ENCODE measurements at regions not wholly inside any gene's neighbourhood (a gene's known extent, or its start where the extent isn't known, plus 50 kb on each side); places are given as distances from the start of the nearest gene placed in this dataset.

DNA sequence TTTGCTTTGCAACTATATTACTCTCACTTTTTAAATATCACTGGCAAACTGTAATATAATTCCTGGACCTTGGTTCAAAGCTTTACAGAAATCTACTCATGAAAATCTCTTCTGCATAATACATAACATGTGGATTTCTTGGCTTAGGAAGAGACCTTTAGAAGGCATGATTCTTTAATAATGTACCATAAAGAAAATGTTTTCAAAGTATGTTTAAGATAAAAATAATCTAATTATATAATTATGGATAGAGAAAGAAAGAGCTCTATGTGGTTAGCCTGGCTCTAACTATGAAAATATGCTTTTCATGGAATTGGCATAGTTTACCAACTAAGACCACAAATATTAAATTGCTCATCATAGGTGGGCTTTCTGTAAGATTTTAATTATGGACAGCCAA is 817.8 kb downstream of the TLE1 start:
- dilution Hi-C loops (cut with MboI; ENCODE audit: extremely low pct_ligation_motif_present, low sequenced_read_pairs) = no loop called here
- no peak for TF ChIP-seq EZH2 (IDR thresholded peaks at IDR 0.05; ENCODE audit: low read length)
- TF ChIP-seq, protein P1, sequence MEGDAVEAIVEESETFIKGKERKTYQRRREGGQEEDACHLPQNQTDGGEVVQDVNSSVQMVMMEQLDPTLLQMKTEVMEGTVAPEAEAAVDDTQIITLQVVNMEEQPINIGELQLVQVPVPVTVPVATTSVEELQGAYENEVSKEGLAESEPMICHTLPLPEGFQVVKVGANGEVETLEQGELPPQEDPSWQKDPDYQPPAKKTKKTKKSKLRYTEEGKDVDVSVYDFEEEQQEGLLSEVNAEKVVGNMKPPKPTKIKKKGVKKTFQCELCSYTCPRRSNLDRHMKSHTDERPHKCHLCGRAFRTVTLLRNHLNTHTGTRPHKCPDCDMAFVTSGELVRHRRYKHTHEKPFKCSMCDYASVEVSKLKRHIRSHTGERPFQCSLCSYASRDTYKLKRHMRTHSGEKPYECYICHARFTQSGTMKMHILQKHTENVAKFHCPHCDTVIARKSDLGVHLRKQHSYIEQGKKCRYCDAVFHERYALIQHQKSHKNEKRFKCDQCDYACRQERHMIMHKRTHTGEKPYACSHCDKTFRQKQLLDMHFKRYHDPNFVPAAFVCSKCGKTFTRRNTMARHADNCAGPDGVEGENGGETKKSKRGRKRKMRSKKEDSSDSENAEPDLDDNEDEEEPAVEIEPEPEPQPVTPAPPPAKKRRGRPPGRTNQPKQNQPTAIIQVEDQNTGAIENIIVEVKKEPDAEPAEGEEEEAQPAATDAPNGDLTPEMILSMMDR (optimal IDR thresholded peaks at IDR 0.05 in 1 of 3, IDR thresholded peaks at IDR 0.05 in 1 of 3, conservative IDR thresholded peaks at IDR 0.05 in 1 of 3; ENCODE audit: extremely low read depth in 1 of 3, insufficient read depth in 2 of 3, low read length in 3 of 3) = no peak
- no peak overlapping the region for H2AFZ ChIP-seq (ENCODE audit: control insufficient read depth, low read length)
- DNase-seq (ENCODE audit: low read depth, low spot score) (no peak), FAIRE-seq (no peak)
- no peaks in the 10 kb centered on the region for H3K36me3 ChIP-seq (ENCODE audit: control insufficient read depth in 2 of 2, extremely low read depth in 1 of 2, insufficient read depth in 2 of 2, low read length in 2 of 2)
- no peak overlapping the region for H3K9ac ChIP-seq (ENCODE audit: control insufficient read depth, extremely low read depth, insufficient read depth, low read length)
- H3K4me3 ChIP-seq (ENCODE audit: control insufficient read depth in 2 of 3, extremely low read depth in 1 of 3, insufficient read depth in 2 of 3, low read depth in 1 of 3, low read length in 3 of 3) = no peak overlapping the region
- H3K27me3 ChIP-seq (ENCODE audit: control insufficient read depth, extremely low read depth, insufficient read depth, low read length) = no peaks in the 10 kb centered on the region
- H3K4me2 ChIP-seq (ENCODE audit: control insufficient read depth, extremely low read depth, insufficient read depth, low read depth, low read length) = no peak overlapping the region
- H3K9me1 ChIP-seq (ENCODE audit: control insufficient read depth, extremely low read depth, insufficient read depth, low read length) = no peaks in the 10 kb centered on the region
- peaks cover 3% of the 10 kb centered on the region for H3K9me3 ChIP-seq (ENCODE audit: control insufficient read depth, low read depth, low read length)
- H3K4me1 ChIP-seq (ENCODE audit: control insufficient read depth, extremely low read depth, insufficient read depth, low read length) = peaks cover 28% of the 10 kb centered on the region
- no peak overlapping the region for H3K27ac ChIP-seq (ENCODE audit: control insufficient read depth, insufficient read depth, low read length)
- no peaks in the 10 kb centered on the region for H4K20me1 ChIP-seq (ENCODE audit: control insufficient read depth, extremely low read depth, insufficient read depth, low read length)
- no peaks in the 10 kb centered on the region for H3K79me2 ChIP-seq (ENCODE audit: control insufficient read depth, insufficient read depth, low read length)

- H3K27me3 ChIP-seq (ENCODE audit: control insufficient read depth, extremely low read depth, insufficient read depth, low read length) = no peaks in the 10 kb centered on the region
- FAIRE-seq (peak; percentile 20), DNase-seq (ENCODE audit: low read depth, low spot score) (peak; percentile 32)
- H3K9me3 ChIP-seq (ENCODE audit: control insufficient read depth, low read depth, low read length) = peaks cover 3% of the 10 kb centered on the region
- H3K4me3 ChIP-seq (ENCODE audit: control insufficient read depth in 2 of 3, extremely low read depth in 1 of 3, insufficient read depth in 2 of 3, low read depth in 1 of 3, low read length in 3 of 3) = no peak overlapping the region
- H3K9me1 ChIP-seq (ENCODE audit: control insufficient read depth, extremely low read depth, insufficient read depth, low read length) = no peaks in the 10 kb centered on the region
- no peak overlapping the region for H3K9ac ChIP-seq (ENCODE audit: control insufficient read depth, extremely low read depth, insufficient read depth, low read length)
- no peaks in the 10 kb centered on the region for H4K20me1 ChIP-seq (ENCODE audit: control insufficient read depth, extremely low read depth, insufficient read depth, low read length)
- H3K4me2 ChIP-seq (ENCODE audit: control insufficient read depth, extremely low read depth, insufficient read depth, low read depth, low read length) = peak overlapping the region; percentile 16
- no peaks in the 10 kb centered on the region for H3K79me2 ChIP-seq (ENCODE audit: control insufficient read depth, insufficient read depth, low read length)
- dilution Hi-C loops (cut with MboI; ENCODE audit: extremely low pct_ligation_motif_present, low sequenced_read_pairs) = no loop called here
- no peaks in the 10 kb centered on the region for H3K36me3 ChIP-seq (ENCODE audit: control insufficient read depth in 2 of 2, extremely low read depth in 1 of 2, insufficient read depth in 2 of 2, low read length in 2 of 2)
- no peak for TF ChIP-seq EZH2 (IDR thresholded peaks at IDR 0.05; ENCODE audit: low read length)
- TF ChIP-seq, protein P1 (optimal IDR thresholded peaks at IDR 0.05 in 1 of 3, IDR thresholded peaks at IDR 0.05 in 1 of 3, conservative IDR thresholded peaks at IDR 0.05 in 1 of 3; ENCODE audit: extremely low read depth in 1 of 3, insufficient read depth in 2 of 3, low read length in 3 of 3) = no peak
- peaks cover 9% of the 10 kb centered on the region for H3K4me1 ChIP-seq (ENCODE audit: control insufficient read depth, extremely low read depth, insufficient read depth, low read length)
- peak overlapping the region; percentile 52 for H3K27ac ChIP-seq (ENCODE audit: control insufficient read depth, insufficient read depth, low read length)
- peak overlapping the region; percentile 53 for H2AFZ ChIP-seq (ENCODE audit: control insufficient read depth, low read length)
Observed at GRCh38 chr9:80867731-80868130, 821.6 kb downstream of the TLE1 start.
